ENCODE measurements at regions not wholly inside any gene's neighbourhood (a gene's known extent, or its start where the extent isn't known, plus 50 kb on each side); places are given as distances from the start of the nearest gene placed in this dataset.
"Not testable (repeated sequence)": the region's sequence is repeated elsewhere in the genome, so short reads cannot be mapped to it uniquely, and the experiment has no call there.

DNA sequence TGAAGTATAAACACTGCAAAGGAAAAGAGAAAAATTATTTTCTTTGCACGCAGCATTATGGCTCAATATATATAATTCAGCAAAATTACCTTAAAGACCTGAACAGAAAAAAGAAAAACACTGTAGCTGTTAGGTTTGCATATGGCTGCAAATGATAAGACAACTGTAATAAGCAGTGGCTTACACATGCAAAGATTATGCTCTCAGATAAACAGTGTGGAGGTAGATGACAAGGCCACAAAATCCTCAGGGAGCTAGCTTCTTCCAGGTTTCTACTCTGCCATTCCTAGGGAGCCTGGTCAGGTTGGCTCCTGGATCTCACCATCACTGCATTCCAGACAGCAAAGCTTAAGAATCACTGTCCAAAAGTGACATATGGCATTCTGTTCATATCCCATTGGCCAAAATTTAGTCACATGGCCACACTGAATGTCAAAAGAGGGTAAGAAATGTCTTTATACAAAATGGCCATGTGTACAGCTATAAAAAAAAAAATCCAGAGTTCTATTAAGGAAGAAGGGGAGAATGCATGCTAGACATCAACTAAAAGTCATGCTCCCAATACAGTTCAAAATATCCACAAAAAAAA lies 195.2 kb upstream of the SLC7A11 start:
- Histone ChIP-seq H3K36me3 (no peaks in the 10 kb centered on the region), H3K9me3 (no peaks in the 10 kb centered on the region)
- TF ChIP-seq, protein P1, sequence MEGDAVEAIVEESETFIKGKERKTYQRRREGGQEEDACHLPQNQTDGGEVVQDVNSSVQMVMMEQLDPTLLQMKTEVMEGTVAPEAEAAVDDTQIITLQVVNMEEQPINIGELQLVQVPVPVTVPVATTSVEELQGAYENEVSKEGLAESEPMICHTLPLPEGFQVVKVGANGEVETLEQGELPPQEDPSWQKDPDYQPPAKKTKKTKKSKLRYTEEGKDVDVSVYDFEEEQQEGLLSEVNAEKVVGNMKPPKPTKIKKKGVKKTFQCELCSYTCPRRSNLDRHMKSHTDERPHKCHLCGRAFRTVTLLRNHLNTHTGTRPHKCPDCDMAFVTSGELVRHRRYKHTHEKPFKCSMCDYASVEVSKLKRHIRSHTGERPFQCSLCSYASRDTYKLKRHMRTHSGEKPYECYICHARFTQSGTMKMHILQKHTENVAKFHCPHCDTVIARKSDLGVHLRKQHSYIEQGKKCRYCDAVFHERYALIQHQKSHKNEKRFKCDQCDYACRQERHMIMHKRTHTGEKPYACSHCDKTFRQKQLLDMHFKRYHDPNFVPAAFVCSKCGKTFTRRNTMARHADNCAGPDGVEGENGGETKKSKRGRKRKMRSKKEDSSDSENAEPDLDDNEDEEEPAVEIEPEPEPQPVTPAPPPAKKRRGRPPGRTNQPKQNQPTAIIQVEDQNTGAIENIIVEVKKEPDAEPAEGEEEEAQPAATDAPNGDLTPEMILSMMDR (IDR thresholded peaks at IDR 0.05) = no peak
- no peak for TF ChIP-seq POLR2A (IDR thresholded peaks at IDR 0.05)

DNA sequence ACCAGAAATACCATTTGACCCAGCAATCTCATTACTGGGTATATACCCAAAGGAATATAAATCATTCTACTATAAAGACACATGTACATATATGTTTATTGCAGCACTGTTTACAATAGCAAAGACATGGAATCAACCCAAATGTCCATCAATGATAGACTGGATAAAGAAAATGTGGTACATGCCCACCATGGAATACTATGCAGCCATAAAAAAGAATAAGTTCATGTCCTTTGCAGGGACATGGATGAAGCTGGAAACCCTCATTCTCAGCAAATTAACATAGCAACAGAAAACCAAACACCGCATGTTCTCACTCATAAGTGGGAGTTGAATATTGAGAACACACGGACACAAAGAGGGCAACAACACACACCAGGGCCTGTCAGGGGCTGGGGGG lies 193.6 kb upstream of the SLC7A11 start:
- H3K27me3 ChIP-seq; intact Hi-C loops (cut with DNase I; ENCODE audit: low total_unique reads); DNase-seq; H3K9me3 ChIP-seq; H3K4me1 ChIP-seq; H3K4me3 ChIP-seq; H3K36me3 ChIP-seq; H3K27ac ChIP-seq: not testable (repeated sequence)

More for the DNA sequence above, 195.2 kb upstream of the SLC7A11 start:
- no peaks in the 10 kb centered on the region for H3K27me3 ChIP-seq
- no peak overlapping the region for H3K27ac ChIP-seq
- no peak for DNase-seq
- intact Hi-C loops (cut with DNase I; ENCODE audit: low total_unique reads) = no loop called here
- H3K4me3 ChIP-seq = no peak overlapping the region
- no peaks in the 10 kb centered on the region for H3K4me1 ChIP-seq

DNA sequence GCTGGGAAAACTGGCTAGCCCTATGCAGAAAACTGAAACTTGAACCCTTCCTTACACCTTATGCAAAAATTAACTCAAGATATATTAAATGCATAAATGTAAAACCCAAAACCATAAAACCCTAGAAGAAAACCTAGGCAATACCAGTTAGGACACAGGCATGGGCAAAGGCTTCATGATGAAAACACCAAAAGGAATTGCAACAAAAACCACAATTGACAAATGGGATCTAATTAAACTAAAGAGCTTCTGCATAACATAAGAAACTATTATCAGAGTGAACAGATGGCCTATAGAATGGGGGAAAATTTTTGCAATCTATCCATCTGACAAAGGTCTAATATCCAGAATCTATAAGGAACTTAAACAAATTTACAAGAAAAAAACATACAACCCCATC lies 192.9 kb upstream of the SLC7A11 start:
- not testable (repeated sequence) for H3K36me3 ChIP-seq, H3K4me3 ChIP-seq

DNA sequence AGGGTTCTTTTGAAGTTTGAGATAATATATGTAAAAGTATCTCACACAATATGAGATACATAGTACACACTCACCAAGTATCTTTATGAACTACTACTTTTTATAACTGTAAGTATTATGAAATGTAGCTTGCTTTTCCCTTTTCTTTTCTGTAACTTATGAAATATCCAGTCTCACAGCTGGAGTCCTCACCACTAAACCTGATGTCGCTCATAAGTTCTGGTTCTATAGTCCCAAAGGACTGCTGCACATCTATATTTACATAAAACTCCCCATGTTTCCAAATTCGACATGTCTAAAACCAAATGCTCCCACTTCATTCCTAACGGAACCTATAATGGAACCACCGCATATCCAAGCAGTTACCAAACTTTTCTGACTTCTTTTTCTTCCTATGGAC lies 186.5 kb upstream of the SLC7A11 start:
- Histone ChIP-seq H3K4me3 (no peak overlapping the region), H3K4me1 (no peaks in the 10 kb centered on the region), H3K9me3 (no peaks in the 10 kb centered on the region), H3K36me3 (no peaks in the 10 kb centered on the region), H3K27me3 (no peaks in the 10 kb centered on the region), H3K27ac (no peak overlapping the region)
- intact Hi-C loops (cut with DNase I; ENCODE audit: low total_unique reads) = no loop called here
- DNase-seq = no peak
- no peak for TF ChIP-seq POLR2A (IDR thresholded peaks at IDR 0.05)
- TF ChIP-seq, protein P1 (IDR thresholded peaks at IDR 0.05) = no peak

More for the DNA sequence above, 192.9 kb upstream of the SLC7A11 start:
- H3K27ac ChIP-seq; H3K4me1 ChIP-seq; H3K9me3 ChIP-seq; intact Hi-C loops (cut with DNase I; ENCODE audit: low total_unique reads); DNase-seq; H3K27me3 ChIP-seq: not testable (repeated sequence)

DNA sequence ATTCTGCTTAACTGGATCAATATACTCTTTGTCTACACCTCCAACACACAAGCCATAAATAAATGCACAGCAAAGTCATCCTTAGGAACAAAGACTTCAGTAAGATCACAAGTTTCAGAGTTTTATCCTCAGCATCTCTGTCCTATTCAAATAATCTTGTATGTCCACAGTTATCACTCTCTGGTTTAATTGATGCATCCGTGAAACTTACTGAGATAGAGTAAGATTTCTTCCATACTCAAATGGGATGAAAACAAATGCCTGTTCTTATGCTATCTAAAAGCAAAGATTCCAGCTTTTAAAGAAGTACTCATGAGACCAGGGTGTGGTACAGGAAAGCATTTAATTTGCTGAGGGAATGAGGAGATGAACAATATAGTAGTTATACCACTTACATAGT lies 184.6 kb upstream of the SLC7A11 start:
- H3K27ac ChIP-seq = no peak overlapping the region
- intact Hi-C loops (cut with DNase I; ENCODE audit: low total_unique reads) = no loop called here
- no peak for TF ChIP-seq POLR2A (IDR thresholded peaks at IDR 0.05)
- TF ChIP-seq, protein P1 (IDR thresholded peaks at IDR 0.05) = no peak

DNA sequence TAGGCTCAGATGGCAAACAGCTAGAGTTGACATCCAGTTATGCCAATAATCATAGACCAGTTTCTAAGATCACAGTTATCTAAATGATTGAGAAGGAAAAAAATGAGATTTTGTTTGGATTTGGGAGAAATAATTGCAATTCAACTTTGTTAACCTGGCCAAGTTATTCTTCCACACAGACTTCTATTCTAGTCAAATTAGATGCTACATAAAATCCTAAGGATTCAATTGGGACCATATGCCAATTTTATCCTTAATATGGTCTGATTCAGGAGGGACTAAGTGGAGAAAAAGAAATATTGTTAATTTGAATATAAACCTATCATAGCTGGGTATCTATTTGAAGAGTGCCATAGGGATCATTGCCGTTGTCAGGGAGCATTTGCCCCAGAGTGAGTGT lies 178.3 kb upstream of the SLC7A11 start:
- no peak overlapping the region for H3K4me3 ChIP-seq
- H3K27ac ChIP-seq = no peak overlapping the region
- no peak for DNase-seq
- intact Hi-C loops (cut with DNase I; ENCODE audit: low total_unique reads) = no loop called here
- H3K36me3 ChIP-seq = no peaks in the 10 kb centered on the region
- H3K9me3 ChIP-seq = no peaks in the 10 kb centered on the region
- no peaks in the 10 kb centered on the region for H3K4me1 ChIP-seq
- TF ChIP-seq, protein P1 (IDR thresholded peaks at IDR 0.05) = no peak
- no peak for TF ChIP-seq POLR2A (IDR thresholded peaks at IDR 0.05)
- no peaks in the 10 kb centered on the region for H3K27me3 ChIP-seq

More for the DNA sequence above, 184.6 kb upstream of the SLC7A11 start:
- Histone ChIP-seq H3K36me3 (no peaks in the 10 kb centered on the region), H3K9me3 (no peaks in the 10 kb centered on the region), H3K4me1 (no peaks in the 10 kb centered on the region), H3K27me3 (no peaks in the 10 kb centered on the region), H3K4me3 (no peak overlapping the region)
- DNase-seq = no peak

Data from uterus (tissue), 3 donors.